ENCODE measurements at regions not wholly inside any gene's neighbourhood (a gene's known extent, or its start where the extent isn't known, plus 50 kb on each side); places are given as distances from the start of the nearest gene placed in this dataset.

DNA sequence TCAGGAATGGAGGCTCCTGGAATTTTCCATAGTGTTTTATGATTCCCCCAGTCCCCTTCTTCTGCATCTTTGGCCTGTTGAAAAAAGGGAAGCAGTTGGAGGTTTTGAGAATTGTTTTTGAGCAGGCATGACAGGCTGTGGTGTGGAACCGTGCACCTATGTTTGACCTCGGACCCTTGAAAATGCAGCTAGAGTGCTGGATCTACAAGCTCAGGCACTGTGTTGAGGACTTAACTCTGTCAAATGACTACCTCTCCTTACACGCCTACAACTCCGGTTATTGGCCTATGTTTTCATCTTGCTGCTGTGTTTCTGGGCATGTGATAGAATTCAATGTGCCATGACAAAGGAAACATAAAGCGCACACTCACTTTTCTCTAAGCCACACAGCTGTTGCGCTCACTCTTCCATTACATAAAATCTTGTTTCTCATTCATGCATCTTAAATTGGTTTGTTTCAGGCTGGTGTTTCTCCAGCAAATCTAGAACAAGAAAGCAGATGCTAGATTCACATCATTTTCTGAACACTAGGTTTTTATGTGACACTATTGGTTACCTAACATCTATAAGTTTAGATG, 616.6 kb downstream of the FGF9 start:
- H3K4me3 ChIP-seq, result no peak overlapping the region
- no peaks in the 10 kb centered on the region for H3K4me1 ChIP-seq (replicated peaks in 1 of 2; ENCODE audit: control insufficient read depth in 2 of 2, insufficient read depth in 2 of 2, low read length in 2 of 2)
- no peak overlapping the region for H3K4me2 ChIP-seq (ENCODE audit: insufficient read depth, low read length)
- POLR2A ChIA-PET, result no interaction called here
- no TSS peak for BruUV-seq (replicated peaks)
- TF ChIP-seq SAP30 (IDR thresholded peaks at IDR 0.05; ENCODE audit: borderline replicate concordance, insufficient read depth, low read depth, low read length, poor library complexity, severe bottlenecking) (no peak), PRMT5 (CRISPR knock-in tag; IDR thresholded peaks at IDR 0.05) (no peak), POLR2A (conservative IDR thresholded peaks at IDR 0.05) (no peak), ZBED1 (IDR thresholded peaks at IDR 0.05) (no peak), ERF (CRISPR knock-in tag; IDR thresholded peaks at IDR 0.05) (no peak), YBX1 (IDR thresholded peaks at IDR 0.05) (no peak), MYC (IDR thresholded peaks at IDR 0.05; ENCODE audit: low read depth, low read length) (no peak), MYC (CRISPR knock-in tag; IDR thresholded peaks at IDR 0.05; ENCODE audit: borderline replicate concordance, low read depth) (no peak)
- TF ChIP-seq, protein P1, sequence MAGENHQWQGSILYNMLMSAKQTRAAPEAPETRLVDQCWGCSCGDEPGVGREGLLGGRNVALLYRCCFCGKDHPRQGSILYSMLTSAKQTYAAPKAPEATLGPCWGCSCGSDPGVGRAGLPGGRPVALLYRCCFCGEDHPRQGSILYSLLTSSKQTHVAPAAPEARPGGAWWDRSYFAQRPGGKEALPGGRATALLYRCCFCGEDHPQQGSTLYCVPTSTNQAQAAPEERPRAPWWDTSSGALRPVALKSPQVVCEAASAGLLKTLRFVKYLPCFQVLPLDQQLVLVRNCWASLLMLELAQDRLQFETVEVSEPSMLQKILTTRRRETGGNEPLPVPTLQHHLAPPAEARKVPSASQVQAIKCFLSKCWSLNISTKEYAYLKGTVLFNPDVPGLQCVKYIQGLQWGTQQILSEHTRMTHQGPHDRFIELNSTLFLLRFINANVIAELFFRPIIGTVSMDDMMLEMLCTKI (IDR thresholded peaks at IDR 0.05; ENCODE audit: partially characterized antibody), result no peak
- TF ChIP-seq, protein P2, sequence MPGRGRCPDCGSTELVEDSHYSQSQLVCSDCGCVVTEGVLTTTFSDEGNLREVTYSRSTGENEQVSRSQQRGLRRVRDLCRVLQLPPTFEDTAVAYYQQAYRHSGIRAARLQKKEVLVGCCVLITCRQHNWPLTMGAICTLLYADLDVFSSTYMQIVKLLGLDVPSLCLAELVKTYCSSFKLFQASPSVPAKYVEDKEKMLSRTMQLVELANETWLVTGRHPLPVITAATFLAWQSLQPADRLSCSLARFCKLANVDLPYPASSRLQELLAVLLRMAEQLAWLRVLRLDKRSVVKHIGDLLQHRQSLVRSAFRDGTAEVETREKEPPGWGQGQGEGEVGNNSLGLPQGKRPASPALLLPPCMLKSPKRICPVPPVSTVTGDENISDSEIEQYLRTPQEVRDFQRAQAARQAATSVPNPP (IDR thresholded peaks at IDR 0.05; ENCODE audit: borderline replicate concordance, insufficient read depth, insufficient read length), result no peak
- intact Hi-C loops (cut with micrococcal nuclease), result no loop called here
- ATAC-seq (no peak), FAIRE-seq (no peak), DNase-seq (ENCODE audit: extremely low read depth in 1 of 4, low spot score in 3 of 4) (no peak)
- H3K9ac ChIP-seq (ENCODE audit: insufficient read depth in 1 of 2, low read depth in 2 of 2, low read length in 2 of 2), result no peak overlapping the region
- H3K9me1 ChIP-seq (ENCODE audit: control insufficient read depth, insufficient read depth, low read length), result no peaks in the 10 kb centered on the region
- H2AFZ ChIP-seq (ENCODE audit: low read depth, low read length), result no peak overlapping the region
- in situ Hi-C loops (cut with MboI), result no loop called here
- CTCF ChIA-PET (ENCODE audit: low intra/inter-chr PET ratio), result no interaction called here
- no peaks in the 10 kb centered on the region for H3K36me3 ChIP-seq (ENCODE audit: control insufficient read depth, insufficient read depth, low read length)
- no peaks in the 10 kb centered on the region for H3K27me3 ChIP-seq (ENCODE audit: control insufficient read depth in 2 of 2, insufficient read depth in 2 of 2, low read length in 2 of 2)
- H3K27ac ChIP-seq (ENCODE audit: extremely low read depth, low read depth, low read length), result no peak overlapping the region
- no peaks in the 10 kb centered on the region for H4K20me1 ChIP-seq (replicated peaks; ENCODE audit: control insufficient read depth, insufficient read depth, low read length)
- WGBS (ENCODE audit: insufficient coverage, low coverage, missing lambda C conversion rate), result 3% methylated on average over 6 of the region's 6 CpGs
- H3K79me2 ChIP-seq (ENCODE audit: control insufficient read depth, insufficient read depth, low read length), result no peaks in the 10 kb centered on the region
- H3K9me3 ChIP-seq (replicated peaks; ENCODE audit: control insufficient read depth, insufficient read depth, low read depth, low read length), result no peaks in the 10 kb centered on the region
